ENCODE measurements at regions not wholly inside any gene's neighbourhood (a gene's known extent, or its start where the extent isn't known, plus 50 kb on each side); places are given as distances from the start of the nearest gene placed in this dataset.
"Not testable (repeated sequence)": the region's sequence is repeated elsewhere in the genome, so short reads cannot be mapped to it uniquely, and the experiment has no call there.

DNA sequence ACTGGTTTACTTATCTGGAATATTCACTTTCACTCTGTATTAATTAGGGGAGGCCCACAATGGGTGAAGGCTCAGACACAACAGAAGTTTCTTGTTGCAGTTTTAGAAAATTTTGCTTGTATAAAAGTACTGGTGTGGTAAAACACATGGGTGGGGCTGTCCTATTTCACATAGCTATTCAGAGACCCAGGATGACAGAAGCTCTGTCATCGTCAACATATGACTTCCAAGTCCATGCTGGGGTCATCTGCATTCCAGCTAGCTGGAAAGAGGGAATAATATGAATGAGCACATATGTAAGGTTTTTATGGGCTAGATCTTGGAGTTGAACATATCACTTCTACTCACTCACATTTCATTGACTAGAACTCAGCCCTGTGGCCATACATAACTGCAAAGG lies 166.4 kb upstream of the KCTD3 start:
- no peak for DNase-seq (ENCODE audit: low read depth)

DNA sequence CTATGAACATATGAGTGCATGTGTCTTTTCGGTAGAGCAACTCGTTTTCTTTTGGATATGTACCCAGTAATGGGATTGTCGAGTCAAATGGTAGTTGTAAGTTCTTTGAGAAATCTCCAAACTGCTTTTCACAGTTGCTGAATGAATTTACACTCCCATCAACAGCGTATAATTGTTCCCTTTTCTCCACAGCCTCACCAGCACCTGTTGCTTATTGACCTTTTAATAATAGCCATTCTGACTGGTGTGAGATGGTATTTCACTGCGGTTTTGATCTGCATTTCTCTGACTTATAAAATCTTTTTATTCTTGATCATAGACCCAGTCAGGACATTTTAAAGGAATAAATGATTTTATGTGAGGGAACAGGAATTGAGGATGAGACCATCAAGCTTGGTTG lies 165.0 kb upstream of the KCTD3 start:
- peak; percentile 66 for DNase-seq (ENCODE audit: low read depth)

DNA sequence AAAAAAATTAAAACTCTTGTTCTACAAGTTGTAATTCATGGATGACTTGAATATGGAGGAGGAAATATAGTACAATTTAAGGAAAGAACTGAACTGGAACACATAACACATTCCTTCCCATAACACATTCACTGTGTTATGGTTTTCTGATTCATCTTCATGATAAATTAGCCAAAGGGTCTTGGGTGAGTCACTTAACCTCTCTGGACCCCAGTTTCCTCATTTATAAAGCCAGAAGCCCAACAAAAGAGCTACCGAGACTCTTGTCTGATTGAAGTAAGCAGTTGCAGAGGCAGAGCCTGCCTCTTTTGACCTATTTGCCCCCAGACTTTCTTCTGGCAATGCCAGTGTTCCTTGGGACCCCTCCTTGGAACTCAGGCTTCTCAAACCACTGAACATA lies 161.9 kb upstream of the KCTD3 start:
- DNase-seq (ENCODE audit: low read depth) = peak; percentile 67

DNA sequence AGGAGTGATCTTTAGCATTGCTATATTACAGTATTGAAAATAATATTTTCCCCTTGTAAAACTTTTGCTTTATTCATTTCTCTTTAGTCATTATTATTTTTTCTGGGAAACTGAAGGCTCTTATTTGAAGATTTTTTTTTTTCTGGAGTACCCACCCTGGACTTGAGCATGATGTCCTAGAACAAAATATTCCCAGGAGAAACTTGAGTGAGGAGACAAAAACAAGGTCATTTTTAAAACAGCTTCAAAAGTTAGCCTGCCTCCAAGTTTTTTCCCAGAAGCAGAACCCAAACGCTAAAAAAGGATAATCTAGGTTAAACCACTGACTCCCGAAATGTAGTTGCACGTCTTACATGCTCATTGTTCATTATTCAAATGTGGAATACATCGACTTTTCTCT lies 160.2 kb upstream of the KCTD3 start:
- DNase-seq (ENCODE audit: low read depth) = no peak

DNA sequence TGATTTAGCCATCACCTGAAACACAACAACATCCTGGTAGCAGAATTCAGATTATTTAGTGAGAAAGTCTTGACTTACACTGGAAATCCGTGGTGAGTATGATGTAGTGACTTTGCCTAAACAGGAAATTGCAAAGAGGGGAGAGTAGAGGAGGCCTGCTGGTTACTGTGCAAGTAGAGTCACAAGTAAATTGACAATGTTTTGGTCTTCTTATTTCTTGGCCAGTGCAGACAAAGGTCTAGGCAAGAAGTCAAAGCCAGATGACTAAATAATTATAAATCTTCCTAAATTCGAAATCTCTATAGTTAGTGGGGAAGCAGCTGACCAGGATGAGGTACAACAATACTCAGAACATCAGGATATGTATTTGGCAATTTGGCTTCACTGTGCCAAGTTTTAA lies 159.5 kb upstream of the KCTD3 start:
- no peak for DNase-seq (ENCODE audit: low read depth)

DNA sequence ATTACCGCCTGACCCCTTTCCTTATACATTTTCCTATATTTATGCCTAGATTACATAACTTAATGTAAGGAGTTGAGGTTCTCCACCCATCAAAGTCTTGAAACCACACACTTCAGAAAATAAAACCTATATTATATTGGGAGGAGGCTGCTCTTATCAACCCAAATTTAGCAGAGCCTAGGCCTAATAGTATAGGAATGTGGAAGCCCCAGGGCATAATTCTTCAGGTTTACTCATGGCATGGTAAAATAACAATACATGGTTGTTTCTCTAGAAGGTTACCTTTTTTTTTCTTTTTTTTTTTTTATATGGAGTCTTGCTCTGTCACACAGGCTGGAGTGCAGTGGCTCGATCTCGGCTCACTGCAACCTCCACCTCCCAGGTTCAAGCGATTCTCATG lies 157.6 kb upstream of the KCTD3 start:
- DNase-seq (ENCODE audit: low read depth) = not testable (repeated sequence)

DNA sequence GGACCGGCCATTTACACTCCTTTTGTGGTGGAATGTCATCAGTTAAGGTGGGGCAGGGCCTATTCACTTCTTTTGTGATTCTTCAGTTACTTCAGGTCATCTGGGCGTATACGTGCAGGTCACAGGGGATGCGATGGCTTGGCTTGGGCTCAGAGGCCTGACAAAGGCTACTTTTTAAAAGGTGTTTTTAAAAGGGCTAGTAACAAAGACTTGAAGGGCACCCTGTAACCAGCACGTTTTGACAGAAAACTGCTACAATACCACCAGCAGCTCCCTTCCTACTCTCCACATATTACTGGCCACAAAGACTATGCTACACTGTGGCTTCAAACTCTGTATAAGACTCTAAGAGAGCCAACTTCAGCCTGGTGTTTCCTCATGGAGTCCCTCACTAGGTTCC lies 151.6 kb upstream of the KCTD3 start:
- not testable (repeated sequence) for DNase-seq (ENCODE audit: low read depth)

DNA sequence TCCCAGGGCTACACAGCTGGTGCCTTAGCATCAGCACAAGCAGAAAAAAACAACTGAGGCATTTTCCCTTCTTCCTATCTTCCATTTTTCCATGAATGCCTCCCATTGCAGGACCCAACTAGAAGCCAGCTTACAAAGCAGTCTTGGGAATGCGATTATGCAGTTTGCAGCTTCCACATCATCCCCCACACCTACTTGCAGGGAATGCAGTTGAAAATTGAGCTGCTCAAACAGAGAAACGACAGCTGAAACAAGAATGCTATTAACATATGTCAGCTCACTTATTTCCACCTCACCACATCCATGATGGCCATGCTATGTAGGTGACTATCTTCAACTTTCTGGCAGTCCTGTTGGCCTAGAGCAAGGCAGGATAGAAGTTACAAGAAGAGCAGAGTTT lies 150.6 kb upstream of the KCTD3 start:
- DNase-seq (ENCODE audit: low read depth) = peak; percentile 65

DNA sequence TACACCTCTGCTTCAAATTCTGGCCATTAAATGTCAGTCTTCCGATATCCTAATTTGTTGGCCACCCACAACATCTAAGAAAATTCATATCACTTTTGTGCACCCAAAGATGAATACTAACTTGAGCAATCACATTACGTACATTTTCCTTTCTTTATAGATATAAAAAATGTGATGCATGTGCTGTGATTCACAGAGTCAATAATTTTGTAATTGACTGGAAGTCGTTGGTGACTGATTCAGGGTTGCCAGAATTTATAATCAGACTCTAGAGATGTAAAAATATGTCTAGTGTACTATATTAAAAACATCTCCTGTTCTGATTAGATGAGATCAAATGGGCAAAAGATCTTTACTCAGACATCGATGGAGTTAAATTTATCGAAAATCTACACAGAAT lies 150.0 kb upstream of the KCTD3 start:
- DNase-seq (ENCODE audit: low read depth) = no peak

DNA sequence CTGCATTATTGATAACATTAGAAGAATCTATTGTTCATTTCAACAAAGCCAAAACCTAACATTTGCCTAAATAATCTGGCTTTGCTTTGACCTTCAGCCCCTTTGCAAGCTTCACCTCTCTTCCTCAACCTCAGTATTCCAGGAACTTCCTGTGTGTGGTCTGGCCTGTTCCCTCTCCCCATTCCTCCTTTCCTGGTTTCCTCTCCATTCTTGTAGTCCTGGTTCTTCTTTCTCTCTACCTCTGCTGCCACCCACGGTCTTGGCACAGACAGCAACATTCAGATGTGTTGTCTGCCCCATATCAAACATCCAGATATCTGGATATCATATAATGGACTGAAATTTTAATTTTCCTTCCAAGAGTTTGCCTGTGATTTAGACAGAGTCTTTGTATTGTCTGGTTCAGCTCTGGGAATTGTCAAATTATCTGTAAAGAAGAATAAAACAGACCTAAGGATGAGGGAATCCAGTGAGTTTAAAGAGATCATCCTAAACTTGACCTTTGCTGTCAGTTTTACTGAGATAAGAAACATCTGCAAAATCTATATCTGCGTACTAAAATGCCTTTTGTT lies 148.1 kb upstream of the KCTD3 start:
- DNase-seq (ENCODE audit: low read depth) = no peak

DNA sequence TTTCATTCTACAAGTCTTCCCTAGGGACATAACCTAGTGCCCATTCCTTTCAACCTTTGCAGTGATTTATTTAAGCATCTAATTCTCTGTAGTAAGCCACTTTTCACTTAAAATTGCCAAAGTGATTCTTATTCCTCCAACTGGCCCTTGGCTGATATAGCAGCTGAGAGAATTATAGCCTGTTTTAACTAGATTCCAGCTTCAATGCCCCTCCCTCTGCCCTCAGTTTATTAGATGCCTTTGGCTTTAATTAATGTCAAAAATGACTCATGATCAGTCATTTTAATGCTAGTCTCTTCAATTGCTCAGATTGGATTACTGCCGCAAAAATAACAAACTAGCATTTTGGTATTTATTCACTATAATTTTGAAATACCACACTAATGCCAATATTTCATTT lies 145.4 kb upstream of the KCTD3 start:
- DNase-seq (ENCODE audit: low read depth) = no peak

DNA sequence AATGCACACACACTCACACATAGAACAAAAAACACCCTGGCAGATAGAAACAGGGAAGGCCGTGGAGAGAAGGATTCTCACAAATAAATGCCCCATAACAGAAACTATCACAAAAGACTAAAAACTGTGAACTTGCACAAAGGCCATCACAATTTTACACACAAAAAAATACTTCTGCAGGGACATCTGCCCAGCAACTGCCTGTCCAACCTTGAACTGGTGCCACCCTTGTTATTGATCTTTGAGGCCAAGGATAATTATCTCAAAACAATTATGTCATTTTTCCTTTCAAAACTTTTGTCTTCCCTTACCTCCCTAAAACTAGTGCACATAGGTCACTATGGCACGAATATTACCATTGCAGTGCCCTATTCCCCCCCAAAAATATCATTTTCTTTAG lies 143.8 kb upstream of the KCTD3 start:
- no peak for DNase-seq (ENCODE audit: low read depth)

DNA sequence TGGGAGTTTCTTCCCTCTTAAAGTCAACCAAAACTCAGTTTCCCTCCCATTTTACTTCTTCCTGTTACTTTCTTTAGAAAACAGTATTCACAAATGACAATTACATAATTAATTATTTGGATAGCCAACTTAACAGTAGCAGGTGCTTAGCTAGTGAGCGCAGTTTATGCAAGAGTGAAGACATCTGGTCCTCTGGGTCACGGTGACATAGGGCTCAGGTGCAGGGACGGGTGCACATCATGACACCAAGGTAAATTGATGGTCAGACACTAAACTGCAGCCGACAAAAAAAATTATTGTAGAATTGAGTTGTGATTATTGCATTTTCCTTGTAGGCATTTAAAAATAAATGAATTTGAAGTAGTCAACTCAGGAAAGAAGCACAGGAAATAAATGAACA lies 142.0 kb upstream of the KCTD3 start:
- no peak for DNase-seq (ENCODE audit: low read depth)

DNA sequence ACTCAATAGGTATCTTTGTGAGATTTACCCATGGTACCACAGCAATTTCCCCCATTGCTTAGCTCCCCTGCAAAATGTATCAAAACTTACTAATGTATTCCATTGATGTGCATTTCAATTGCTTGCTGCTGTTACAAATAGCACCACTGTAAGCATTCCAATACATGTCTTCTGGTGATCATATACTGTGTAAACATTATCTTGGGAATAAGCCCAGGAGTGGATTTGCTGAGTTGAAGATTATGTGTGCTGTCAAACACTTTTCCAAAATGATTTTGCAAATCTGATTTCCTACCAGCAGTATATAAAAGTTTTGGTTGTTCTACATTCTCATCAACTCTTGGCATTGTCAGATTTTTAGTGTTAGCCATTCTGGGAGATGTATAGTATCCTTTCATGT lies 141.0 kb upstream of the KCTD3 start:
- DNase-seq (ENCODE audit: low read depth) = no peak

DNA sequence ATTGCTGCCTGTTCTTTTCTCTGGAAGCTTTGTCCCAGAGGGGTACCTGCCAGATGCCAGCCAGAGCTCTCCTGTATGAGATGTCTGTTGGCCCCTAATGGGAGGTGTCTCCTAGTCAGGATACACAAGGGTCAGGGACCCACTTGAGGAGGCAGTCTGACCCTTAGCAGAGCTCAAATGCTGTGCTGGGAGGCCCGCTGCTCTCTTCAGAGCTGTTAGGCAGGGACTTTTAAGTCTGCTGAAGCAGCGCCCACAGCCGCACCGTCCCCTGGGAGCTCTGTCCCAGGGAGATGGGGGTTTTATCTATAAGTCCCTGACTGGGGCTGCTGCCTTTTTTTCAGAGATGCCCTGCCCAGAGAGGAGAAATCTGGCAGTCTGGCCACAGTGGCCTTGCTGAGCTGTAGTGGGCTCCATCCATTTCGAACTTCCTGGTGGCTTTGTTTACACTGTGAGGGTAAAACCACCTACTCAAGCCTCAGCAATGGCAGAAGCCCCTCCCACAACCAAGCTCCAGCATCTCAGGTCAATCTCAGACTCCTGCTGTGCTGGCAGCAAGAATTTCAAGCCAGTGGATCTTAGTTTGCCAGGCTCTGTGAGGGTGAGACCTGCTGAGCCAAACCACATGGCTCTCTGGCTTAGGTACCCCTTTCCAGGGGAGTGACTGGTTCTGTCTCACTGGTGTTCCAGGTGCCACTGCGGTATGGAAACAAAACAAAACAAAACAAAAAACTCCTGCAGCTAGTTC lies 134.4 kb upstream of the KCTD3 start:
- not testable (repeated sequence) for DNase-seq (ENCODE audit: low read depth)

DNA sequence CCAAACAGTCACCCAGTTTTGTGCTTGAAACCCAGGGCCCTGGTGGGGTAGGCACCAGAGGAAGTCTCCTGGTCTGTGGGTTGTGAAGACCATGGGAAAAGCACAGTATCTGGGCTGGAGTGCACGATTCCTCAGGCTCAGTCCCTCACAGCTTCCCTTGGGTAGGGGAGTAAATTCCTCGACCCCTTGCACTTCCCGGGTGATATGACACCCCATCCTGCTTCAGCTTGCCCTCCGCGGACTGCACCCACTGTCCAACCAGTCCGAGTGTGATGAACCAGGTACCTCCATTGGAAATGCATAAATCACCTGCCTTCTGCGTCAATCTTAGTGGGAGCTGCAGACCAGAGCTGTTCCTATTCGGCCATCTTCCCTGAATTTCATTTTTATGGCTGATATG lies 133.9 kb upstream of the KCTD3 start:
- DNase-seq (ENCODE audit: low read depth) = no peak

DNA sequence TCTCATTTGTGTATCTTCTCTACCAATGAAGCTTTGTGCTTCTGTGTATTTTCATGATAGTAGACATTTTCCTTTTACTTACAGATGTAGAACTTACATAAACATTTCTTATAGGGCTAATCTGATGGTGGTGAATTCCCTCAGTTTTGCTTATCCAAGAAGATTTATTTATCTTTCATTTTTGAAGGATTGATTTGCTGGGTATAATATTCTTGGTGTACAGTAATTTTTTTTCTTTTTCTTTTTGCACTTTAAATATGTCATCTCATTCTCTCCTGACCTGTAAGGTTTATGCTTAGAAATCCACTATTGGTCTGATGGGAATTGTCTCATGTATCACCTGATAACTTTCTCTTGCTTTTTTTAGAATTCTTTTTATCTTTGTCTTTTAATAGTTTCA lies 127.6 kb upstream of the KCTD3 start:
- no peak for DNase-seq (ENCODE audit: low read depth)

DNA sequence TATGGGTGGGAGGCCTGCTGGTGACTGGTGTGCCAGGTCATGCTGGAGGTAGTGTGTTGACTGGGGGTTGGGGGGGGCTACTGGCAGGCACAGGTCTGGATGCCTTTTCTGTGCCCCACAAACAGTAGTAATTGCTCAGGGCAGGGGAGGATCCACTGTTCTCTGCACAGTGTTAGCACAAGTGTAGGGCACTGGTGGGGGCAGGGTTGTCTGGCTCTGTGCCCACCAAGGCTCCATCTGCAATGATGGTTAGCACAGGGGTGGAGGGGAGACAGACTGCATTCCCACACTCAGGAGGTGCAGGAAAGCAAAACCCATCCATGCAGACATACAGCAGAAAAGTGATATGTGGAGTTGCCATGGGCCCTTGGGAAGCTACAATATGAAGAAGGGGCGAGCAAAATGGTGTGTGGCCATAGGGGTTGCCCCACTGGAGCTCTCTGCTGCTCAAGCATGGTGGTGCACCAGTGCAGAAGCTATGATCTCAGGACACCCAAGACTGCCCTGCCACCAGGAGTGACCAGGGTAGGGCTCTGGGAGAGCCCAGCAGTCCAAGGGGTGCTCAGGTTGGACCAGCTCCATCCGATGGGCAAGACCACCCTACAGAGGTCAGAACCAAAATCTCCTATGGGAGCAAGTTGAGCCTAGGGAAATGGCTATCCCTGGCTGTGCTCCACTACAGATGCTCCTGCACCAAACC lies 122.2 kb upstream of the KCTD3 start:
- no peak for DNase-seq (ENCODE audit: low read depth)

DNA sequence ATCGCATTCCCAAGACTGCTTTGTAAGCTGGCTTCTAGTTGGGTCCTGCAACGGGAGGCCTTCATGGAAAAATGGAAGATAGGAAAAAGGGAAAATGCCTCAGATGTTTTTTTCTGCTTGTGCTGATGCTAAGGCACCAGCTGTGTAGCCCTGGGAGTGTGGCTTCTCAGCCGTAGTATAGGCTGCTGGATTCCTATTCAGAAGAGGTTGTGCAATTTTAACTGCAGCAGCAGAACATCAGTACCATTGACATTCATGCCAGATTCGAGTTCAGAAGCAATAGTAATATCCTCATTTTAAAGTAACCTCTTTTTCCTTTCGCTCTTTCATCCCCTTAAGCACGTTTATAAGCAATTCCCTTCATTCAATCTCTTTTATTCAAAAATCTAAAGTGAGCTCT lies 119.1 kb upstream of the KCTD3 start:
- not testable (repeated sequence) for DNase-seq (ENCODE audit: low read depth)

DNA sequence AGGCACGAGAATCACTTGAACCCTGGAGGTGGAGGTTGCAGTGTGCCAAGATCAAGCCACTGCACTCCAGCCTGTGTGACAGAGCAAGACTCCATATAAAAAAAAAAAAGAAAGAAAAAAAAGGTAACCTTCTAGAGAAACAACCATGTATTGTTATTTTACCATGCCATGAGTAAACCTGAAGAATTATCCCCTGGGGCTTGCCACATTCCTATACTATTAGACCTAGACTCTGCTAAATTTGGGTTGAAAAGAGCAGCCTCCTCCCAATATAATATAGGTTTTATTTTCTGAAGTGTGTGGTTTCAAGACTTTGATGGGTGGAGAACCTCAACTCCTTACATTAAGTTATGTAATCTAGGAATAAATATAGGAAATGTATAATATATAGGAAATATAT lies 118.0 kb upstream of the KCTD3 start:
- DNase-seq (ENCODE audit: low read depth) = not testable (repeated sequence)

DNA sequence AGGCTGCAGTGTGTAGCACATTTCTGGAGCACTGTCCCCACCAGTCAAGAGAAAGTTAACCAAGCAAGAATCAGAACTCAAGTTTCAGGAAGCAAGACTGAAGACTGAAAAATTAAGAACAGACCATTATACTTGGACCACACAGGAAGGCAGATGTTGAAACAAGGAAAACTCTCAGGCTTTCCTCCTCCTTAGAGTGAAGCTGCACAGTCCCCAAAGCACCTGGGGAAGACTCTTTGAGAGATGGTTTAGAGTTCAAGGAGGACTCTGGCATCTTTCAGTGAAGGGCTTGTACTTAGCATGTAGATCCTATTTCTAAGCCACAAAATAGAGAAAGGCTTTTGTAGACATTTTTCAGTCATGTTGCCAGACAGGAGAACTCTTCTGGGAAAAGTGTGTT lies 113.7 kb upstream of the KCTD3 start:
- DNase-seq (ENCODE audit: low read depth) = no peak

DNA sequence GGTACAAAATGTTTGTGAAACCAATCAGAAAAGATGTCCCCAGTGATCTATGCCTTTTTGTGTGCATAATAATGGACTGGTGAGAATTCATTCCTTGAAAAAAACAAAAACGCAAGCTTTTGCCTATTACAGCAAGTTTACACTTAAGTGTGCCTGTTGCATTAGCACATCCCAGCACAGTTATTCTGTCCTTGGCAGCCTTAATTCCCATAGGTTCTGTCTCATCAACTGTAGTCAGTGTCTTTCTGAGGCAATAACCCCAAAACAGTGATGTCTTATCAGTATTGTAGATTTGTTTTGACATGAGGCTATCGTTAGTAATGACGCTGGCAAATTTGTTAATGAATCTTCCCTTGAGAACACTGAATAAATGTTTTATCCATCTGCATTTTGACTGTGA lies 109.9 kb upstream of the KCTD3 start:
- DNase-seq (ENCODE audit: low read depth) = no peak

DNA sequence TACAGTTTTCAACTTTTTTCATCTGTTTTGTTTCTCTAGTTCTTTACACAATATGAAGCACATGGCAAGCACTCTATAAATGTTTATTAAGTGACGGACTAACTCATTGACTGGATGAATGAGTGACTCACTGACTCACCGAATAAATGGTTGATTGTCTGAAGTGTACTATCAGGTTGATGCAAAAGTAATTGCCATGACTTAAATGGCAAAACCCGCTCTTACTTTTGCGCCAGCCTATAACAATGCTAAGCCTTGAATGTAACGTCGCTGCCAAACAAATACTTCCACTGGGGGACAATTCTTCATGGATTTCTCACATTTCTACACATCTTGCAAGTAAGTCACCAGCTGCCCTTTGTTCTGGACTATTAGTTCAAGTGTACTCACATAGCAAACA lies 109.0 kb upstream of the KCTD3 start:
- no peak for DNase-seq (ENCODE audit: low read depth)

All from LHCN-M2 (cell line).